Activated CD8-positive, alpha-beta T cell treated with anti-CD3 and anti-CD28 coated beads for 36 hours (primary cell): ENCODE measurements at regions not wholly inside any gene's neighbourhood (a gene's known extent, or its start where the extent isn't known, plus 50 kb on each side); places are given as distances from the start of the nearest gene placed in this dataset.

Experiments
- ATAC-seq: fragments of 200-7000 bp; cut with Tn5 transposase; one replicate; pipeline ENCODE4 v1.10.0; 2021; ENCODE audit warnings: mild to moderate bottlenecking, moderate library complexity
- CTCF ChIA-PET: fragments of 350-600 bp; sonication (Branson Sonifier 250); formaldehyde crosslinking; loops from one replicate; lab custom pipeline; 2021; ENCODE audit warnings: antibody characterized with exemption; lab: Charles Lee
- POLR2A ChIA-PET: fragments of 350-600 bp; sonication (Branson Sonifier 250); formaldehyde crosslinking; loops from one replicate; lab custom pipeline; 2021; ENCODE audit warnings: antibody characterized with exemption; lab: Charles Lee
- DNase-seq: peaks from one replicate; pipeline ENCODE4 v3.0.0-alpha.2; 2020
- H3K27ac Mint-ChIP-seq: one replicate; pipeline ENCODE4 v1.8.0; 2021; ENCODE audit warnings: mild to moderate bottlenecking, mixed read lengths
- H3K27me3 Mint-ChIP-seq: one replicate; pipeline ENCODE4 v1.8.0; 2021; ENCODE audit warnings: mixed read lengths
- H3K36me3 Mint-ChIP-seq: one replicate; pipeline ENCODE4 v1.8.0; 2021; ENCODE audit warnings: low read depth, mixed read lengths
- H3K4me1 Mint-ChIP-seq: one replicate; pipeline ENCODE4 v1.8.0; 2021; ENCODE audit warnings: low read depth, mixed read lengths
- H3K4me3 Mint-ChIP-seq: one replicate; pipeline ENCODE4 v1.8.0; 2021; ENCODE audit warnings: mild to moderate bottlenecking, moderate library complexity, mixed read lengths
- H3K9me3 Mint-ChIP-seq: one replicate; pipeline ENCODE4 v1.8.0; 2021; ENCODE audit warnings: mixed read lengths
- CTCF ChIP-seq: fragments of 200-600 bp; IDR thresholded peaks from one replicate; pipeline ENCODE4 v1.8.0; 2022; ENCODE audit warnings: antibody characterized with exemption, mild to moderate bottlenecking
- intact Hi-C: fragments of 100-400 bp; cut with micrococcal nuclease; formaldehyde crosslinking; loops from one replicate; pipeline ENCODE4 v1.10.0; 2022

GRCh38 chr22:25388866-25389540, 169.6 kb downstream of the CRYBB2 start:
- TF ChIP-seq CTCF: no peak
- no peaks in the 10 kb centered on the region for H3K9me3 Mint-ChIP-seq
- no peak overlapping the region for H3K4me3 Mint-ChIP-seq
- no peak overlapping the region for H3K27ac Mint-ChIP-seq
- DNase-seq (peak; percentile 37), ATAC-seq (peak; percentile 55)
- intact Hi-C loops: no loop called here
- ChIA-PET POLR2A (interaction anchor here (1.1 kb wide), 1 partner anchor 10 kb away, joined by 4 read pairs; no protein-coding TSS in a partner anchor), CTCF (interaction anchor here (0.9 to 1.1 kb wide), 3 partner anchors 10 to 187 kb away, joined by 4 to 5 read pairs (median 5); no protein-coding TSS in a partner anchor)
- no peaks in the 10 kb centered on the region for H3K27me3 Mint-ChIP-seq
- peaks cover 60% of the 10 kb centered on the region for H3K4me1 Mint-ChIP-seq
- H3K36me3 Mint-ChIP-seq: no peaks in the 10 kb centered on the region

- CTCF ChIA-PET: interaction anchor here (0.9 to 1.1 kb wide), 3 partner anchors 10 to 187 kb away, joined by 4 to 5 read pairs (median 5); no protein-coding TSS in a partner anchor
- Mint-ChIP-seq H3K27ac (no peak overlapping the region), H3K36me3 (no peaks in the 10 kb centered on the region), H3K4me1 (peaks cover 60% of the 10 kb centered on the region), H3K27me3 (no peaks in the 10 kb centered on the region), H3K9me3 (no peaks in the 10 kb centered on the region), H3K4me3 (no peak overlapping the region)
- TF ChIP-seq CTCF: no peak
- POLR2A ChIA-PET: interaction anchor here (1.1 kb wide), 1 partner anchor 9 kb away, joined by 4 read pairs; no protein-coding TSS in a partner anchor
- no peak for DNase-seq
- intact Hi-C loops: no loop called here
- ATAC-seq: no peak
Measured at GRCh38 chr22:25389541-25389919, 170.1 kb downstream of the CRYBB2 start.

- ChIA-PET POLR2A (interaction anchor here (1.1 kb wide), 1 partner anchor 8 kb away, joined by 4 read pairs; no protein-coding TSS in a partner anchor), CTCF (no interaction called here)
- ATAC-seq: no peak
- H3K36me3 Mint-ChIP-seq: no peaks in the 10 kb centered on the region
- no peak overlapping the region for H3K4me3 Mint-ChIP-seq
- no peak overlapping the region for H3K27ac Mint-ChIP-seq
- no peaks in the 10 kb centered on the region for H3K9me3 Mint-ChIP-seq
- DNase-seq: no peak
- H3K27me3 Mint-ChIP-seq: no peaks in the 10 kb centered on the region
- intact Hi-C loops: no loop called here
- H3K4me1 Mint-ChIP-seq: peaks cover 62% of the 10 kb centered on the region
- no peak for TF ChIP-seq CTCF
Measured at GRCh38 chr22:25390297-25391240, 171.1 kb downstream of the CRYBB2 start.

- ChIA-PET POLR2A (no interaction called here), CTCF (no interaction called here)
- no peaks in the 10 kb centered on the region for H3K9me3 Mint-ChIP-seq
- intact Hi-C loops: no loop called here
- TF ChIP-seq CTCF: no peak
- H3K27me3 Mint-ChIP-seq: no peaks in the 10 kb centered on the region
- no peak overlapping the region for H3K27ac Mint-ChIP-seq
- ATAC-seq: no peak
- H3K4me1 Mint-ChIP-seq: peaks cover 57% of the 10 kb centered on the region
- DNase-seq: no peak
- no peak overlapping the region for H3K4me3 Mint-ChIP-seq
- H3K36me3 Mint-ChIP-seq: peaks cover 8% of the 10 kb centered on the region
Measured at GRCh38 chr22:25392584-25392983, 171.9 kb upstream of the GRK3 start.
